HG02763 (cell line): ENCODE measurements at regions not wholly inside any gene's neighbourhood (a gene's known extent, or its start where the extent isn't known, plus 50 kb on each side); places are given as distances from the start of the nearest gene placed in this dataset.

Experiments
- ATAC-seq: cut with Tn5 transposase; IDR thresholded peaks from one replicate; pipeline ENCODE4 v1.9.1; 2021; ENCODE audit warnings: mild to moderate bottlenecking, moderate library complexity; ENCODE audit not compliant: unreplicated experiment

DNA sequence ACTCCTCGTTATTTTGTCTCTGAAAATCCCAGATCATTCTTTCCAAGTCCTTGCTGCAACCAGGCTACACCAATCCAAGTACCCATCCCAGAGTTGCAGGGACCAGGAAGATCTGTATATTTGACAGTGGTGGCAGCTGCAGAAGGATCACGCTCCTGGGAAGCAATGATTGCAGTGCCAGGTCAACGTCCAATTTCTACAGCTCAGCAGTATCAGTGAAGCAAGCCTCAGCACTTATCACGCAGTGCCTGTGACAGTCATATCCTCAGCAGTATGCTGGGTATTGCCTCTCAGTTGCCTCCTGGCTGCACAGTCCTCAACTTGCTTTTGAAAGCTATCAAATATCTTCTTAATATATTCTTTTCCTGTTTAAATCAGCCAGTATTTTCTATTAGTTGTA is 66.7 kb downstream of the BARHL2 start:
- no peak for ATAC-seq

DNA sequence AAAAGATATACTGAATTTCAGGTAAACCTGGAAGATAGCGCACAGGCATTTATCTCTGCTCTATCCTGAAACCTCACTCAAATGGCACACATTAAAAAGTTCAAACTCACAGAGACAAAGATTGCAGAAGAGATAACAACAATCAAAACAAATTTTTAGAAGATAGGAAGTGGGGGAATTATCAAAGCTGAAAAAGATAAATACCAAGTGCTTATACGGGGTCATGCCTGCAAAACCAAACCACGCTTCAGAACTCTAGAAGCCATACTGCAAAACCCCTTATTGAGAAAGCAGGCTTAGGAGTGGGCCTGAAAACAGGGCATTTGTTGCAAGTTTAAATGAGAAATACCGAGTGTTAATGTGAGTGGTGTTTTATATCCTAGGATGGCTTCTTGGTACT is 76.8 kb downstream of the BARHL2 start:
- ATAC-seq: no peak

DNA sequence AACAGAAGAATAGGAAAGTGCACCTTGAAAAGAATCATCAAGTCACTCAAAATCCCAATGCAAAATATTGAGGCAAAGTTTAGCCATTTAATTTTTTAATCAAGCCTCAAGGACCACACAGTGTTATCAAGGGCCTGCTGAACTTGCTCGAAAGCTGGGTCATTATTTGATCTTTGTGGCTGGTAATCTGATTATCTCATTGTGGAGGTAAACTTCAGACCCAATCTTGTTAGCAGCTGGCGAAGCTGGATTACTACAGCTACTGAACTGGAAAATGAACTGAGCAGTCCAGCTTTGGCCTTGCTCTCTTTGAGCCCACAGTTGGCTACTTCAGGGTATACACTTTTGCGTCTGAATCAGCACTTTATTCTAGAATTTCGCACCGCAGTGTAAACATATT is 94.4 kb downstream of the BARHL2 start:
- ATAC-seq: no peak

DNA sequence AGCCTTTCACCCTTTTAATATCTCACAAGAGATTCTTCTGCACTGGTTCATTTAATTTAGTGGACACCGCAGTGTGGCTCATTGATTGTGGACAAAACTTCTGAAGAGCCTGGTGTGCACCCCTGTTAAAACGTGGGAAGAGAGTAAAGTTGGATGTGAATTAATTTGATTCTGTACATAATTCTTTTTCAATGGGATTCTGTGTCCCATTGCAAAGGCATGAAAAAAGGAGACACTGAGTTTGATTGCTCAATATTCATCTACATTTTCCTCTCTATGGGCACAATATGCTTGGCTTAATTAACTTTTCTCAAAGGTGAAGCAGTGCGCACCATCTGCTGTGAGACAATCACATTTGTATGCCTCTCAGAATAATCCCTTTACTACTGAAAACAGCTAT is 95.1 kb downstream of the BARHL2 start:
- ATAC-seq: no peak

DNA sequence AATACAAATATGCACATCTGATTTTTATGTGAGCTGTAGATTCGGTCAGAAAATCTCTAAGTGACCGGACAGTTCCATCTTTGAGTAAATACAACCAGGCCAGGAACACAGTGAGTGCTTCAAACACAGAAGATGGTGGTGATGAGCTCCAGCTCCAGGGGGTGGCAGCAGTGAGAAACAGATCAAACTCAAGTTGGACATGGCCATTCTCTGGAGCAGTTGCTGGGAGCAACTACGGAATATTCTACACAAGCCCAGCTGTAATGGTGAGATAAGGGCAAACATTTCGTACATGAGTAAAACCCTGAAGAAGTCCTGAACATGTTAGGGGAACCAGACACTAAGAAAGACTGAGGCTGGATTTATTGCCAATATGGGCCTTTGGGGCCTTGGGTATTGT is 100.7 kb downstream of the BARHL2 start:
- ATAC-seq: no peak

DNA sequence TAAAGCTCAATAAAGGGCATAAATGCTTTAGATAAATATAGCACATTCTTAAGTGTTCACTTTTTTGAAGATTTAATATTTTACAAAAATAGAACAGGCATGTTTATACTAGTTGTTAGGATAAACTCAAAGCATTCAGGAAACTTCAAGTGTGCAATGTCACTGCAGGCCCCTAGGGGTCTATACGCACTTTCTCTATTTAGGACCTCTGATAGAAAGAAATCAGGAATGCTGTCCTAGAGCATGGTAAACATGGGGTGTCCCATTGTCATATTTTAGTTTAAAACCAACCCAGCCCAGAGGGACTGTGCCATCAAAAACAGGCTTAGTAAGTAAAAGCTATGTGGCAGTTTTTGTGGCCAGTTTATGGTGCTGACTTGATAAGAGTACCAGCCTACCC is 102.2 kb downstream of the BARHL2 start:
- no peak for ATAC-seq

DNA sequence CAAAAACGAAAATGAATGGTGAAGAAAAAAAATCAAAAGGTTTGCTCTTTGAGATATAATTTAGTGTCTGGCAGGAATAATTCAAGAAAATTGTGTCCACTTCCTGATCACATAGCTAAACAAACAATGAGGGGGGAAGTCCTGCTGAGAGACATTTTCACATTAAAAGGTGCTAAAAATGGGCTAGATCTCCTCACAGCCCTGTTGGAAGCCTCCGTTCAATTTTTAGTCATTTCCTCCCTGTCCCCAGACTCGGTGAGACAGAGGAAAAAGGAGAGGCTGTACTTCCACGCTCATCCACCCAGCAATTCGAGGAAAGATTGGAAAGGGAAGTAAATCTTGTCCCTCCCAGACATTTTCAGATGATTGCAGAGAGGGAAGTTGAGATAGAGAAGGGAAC is 103.7 kb downstream of the BARHL2 start:
- no peak for ATAC-seq

DNA sequence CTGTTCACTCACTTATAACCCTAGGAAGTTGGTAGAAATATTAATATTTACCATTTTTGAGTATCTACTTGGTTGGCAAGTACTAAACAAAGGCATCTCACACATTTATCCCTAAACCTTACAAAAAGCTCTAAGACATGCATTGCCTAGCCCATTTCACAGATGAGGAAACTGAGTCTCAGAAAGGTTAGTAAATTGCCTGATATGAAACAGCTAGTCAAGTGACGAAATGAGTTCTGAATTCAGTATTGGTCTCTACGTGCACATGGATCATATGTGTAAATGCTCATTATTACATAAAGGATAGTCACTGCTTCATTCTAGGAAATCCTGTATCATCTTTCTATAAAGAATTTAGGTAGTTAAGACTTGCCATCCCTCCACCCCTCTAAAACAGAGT is 105.1 kb downstream of the BARHL2 start:
- no peak for ATAC-seq

DNA sequence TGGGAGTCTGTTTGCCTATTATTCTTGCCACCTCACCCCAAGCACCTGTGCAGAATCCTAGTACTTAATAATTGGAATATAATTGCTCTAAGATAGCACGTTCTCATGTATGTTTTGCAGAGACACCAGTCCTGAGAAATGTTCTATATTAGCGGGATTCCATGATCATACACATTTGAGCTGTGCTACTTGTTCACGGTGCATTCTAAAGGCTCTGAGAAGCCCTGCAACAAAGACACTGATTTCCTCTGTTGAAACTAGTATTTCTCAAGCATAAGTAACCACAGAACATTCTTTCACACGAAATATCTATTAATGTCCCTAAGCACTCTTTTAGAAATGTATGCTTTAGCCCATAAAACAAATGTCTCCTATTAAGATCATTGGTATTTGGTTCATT is 109.4 kb downstream of the BARHL2 start:
- ATAC-seq: no peak

DNA sequence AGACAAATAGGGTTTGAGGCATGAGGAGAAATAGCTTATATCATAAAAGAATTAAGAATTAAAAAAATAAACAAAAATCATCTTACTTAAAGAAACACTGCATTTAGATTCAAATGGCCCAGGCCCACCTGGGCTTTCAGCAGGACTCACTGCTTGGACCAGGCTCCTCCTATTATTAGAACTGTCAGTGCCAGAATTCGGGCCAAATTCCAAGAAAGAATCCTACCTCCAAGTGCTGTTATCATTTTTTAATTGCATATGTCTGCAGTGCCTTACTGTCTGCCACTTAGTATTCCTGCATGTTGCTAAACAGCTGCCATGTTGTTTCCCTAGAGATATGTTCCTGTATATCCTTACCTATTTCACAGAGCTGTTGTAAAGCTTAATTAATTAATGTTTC is 112.0 kb downstream of the BARHL2 start:
- ATAC-seq: no peak

DNA sequence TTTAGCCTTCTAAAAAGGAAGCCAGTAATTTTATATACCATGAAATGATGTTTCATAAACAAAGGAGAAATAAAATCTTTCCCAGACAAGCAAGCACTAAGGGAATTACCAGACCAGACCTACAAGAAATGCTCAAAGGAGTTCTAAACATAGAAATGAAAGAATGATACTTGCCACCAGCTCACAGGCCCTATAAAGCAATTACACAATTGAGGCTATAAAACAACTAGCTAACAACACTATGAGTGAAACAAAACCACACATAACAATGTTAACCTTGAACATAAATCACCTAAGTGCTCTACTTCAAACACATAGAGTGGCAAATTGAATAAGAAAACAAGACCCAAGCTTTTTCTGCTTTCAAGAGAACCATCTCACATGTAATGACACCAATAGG is 123.8 kb downstream of the BARHL2 start:
- no peak for ATAC-seq

DNA sequence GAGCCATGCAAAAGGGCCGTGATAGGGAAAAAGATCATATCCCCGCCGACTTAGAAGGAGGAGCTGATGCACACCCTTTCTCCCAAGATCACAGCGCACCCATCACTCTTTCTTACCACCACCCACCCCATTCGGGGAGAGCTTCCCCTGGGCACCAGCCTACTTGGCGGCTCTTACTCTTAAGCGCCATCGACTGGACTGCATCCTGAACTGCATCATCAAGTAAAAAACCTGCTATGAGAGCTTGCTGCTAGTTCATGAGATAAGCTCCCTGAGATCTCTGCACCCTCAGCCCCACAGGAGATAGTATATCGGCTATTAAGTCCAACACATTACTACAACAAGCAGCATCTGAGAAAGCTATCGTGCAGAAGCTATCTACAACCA is 125.1 kb downstream of the BARHL2 start:
- no peak for ATAC-seq

DNA sequence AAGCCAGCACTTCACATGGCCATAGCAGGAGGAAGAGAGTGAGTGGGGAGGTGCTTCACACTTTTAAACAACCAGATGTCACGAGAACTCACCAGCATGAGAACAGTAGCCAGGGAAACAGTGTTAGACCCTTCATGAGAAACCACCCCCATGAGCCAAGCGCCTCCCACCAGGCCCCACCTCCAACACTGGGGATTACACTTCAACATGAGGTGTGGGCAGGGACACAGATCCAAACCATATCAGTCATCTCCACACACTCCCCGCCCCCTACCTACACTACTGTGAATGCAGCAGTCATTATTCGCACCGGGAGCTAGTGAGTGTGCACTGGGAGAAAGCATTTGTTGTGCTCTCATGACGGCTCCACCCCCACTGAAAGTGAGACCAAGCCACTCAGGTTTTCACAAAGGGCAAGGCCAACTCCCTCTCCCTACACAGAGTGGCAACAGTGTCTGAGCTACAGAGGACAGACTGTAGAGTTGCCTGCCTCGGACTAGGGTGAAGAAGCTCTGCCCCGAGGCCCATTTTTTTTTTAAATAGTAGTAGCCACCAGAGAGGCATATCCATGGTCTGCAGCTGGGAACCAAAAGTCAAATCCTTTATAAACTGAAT is 125.6 kb downstream of the BARHL2 start:
- no peak for ATAC-seq

DNA sequence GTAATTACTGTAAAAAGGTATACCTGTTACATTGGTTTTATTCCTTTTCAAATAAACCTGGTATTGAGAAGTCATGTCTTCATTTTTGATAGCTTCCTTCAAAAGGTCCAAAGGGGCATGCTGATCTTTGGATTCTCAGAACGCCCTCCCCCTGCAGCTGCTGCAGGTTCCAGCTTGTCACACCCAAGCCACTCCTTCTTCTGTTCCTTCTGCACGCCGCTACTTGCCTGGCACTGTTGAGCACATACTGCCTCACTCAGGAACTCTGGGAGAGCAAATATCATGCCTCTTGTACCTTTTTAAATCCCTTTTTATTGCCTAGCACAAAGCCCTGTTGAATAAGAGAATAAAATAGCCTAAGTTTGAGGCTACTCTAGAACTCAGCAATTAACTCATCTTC is 136.9 kb downstream of the BARHL2 start:
- ATAC-seq: no peak

DNA sequence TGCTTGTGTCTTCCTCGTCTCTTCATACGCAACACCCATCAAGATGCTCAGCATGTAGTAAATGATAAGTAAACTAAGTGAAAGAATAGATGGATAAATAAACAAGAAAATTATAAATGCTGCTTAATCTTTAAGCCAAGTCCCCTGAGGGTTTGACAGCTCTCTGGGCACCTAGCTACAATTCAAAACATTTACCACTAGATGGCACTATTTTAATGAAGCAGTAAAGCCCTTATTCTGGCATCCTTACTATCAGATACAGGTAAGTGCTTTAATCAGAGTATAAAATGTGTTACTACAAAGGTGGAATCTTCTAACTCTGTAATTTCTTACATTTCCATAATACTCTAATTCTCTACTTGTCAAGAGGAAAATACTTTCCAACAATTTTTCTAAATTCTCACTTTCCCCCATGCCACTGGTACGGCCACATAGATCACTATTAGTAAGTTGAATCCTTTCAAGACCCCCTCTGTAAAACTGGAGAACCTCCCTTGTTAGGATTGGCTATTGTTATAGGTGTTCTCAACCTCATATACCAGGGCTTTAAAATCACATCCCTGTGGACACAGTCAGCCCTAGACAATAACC is 137.8 kb downstream of the BARHL2 start:
- ATAC-seq: peak; percentile 74

DNA sequence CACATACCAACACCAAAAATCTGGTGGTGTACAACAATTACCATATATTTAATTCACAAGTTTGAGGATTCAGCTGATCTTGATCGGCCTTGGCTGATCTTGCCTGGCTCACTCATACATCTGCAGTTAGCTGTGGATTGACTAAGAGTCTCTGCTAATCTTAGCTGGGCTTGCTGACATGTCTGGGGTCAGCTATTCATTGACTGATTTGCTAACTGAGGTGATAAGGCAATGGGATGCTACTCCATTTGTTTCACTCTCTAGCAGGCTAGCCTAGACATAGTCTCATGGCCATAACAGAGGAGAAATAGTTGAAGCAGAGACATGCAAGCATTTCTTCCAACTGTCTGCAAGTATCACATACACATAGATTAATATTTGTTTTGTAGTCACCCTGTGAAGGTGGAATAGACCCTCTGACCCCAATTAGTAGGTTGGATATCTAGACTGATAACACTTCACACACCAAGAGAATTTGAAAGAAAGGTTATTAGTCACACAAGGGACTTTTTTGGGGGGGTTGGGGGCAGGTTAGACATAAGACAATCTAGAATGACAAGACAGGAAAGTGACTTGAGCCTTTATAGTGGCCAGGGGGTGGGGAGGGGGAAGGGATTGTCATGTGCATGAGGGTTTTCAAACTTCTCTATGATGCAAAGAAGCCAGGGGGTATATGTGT is 142.3 kb downstream of the BARHL2 start:
- no peak for ATAC-seq

DNA sequence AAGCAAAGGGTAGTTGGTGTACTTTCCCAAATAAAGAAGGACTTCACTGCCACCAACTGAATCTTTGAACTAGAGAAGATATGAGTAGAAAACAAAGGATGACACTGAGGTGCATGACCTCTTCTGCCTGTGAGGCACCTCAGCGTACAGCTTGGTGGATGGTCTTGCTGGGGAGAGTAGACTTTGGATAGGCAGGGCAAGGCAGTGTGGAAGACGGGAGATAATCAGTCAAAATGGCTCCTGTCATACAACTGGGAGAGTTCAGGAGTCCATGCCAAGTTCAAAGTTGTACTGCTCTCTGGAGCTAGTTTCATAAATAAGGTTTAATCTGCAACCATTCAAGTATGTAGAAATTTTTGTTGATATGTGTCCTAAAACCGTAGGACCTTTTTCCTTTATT is 143.4 kb downstream of the BARHL2 start:
- no peak for ATAC-seq

DNA sequence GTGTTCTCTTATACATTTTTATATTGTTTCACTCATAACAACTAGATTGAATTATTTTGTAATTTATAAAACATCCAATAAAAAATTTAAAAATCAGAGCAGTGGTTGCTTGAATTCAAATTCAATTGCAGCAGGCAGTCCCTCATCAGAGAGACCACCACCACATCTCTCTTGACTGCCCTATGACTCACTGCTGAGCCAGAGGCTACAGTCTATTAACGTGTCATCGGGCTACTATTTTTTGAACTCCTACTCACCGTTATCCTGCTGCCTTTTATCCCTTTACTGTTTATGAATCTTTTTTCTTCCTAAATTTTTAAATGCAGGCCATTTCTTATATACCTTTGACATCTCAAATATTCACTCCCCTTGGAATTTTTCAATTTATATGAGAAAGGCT is 144.7 kb downstream of the BARHL2 start:
- ATAC-seq: no peak

DNA sequence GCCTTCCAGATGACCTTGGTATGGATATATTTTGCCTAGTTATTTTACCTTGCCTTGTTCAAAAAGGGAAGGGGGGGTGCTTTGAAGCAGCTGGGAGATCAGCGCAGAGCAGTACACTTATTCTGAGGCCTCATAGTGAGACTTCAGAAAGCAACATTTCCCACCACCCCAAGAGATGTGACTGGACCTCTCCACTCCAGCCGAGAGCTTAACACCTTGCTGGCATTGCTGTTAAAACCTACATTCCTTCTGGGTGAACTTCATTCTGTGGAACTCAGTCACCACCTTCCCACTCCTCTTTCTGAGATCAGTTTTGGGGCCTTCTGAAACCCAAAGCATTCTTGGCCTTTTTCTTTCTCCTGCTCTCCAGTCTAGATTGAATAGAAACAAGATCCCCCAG is 148.7 kb downstream of the BARHL2 start:
- no peak for ATAC-seq

DNA sequence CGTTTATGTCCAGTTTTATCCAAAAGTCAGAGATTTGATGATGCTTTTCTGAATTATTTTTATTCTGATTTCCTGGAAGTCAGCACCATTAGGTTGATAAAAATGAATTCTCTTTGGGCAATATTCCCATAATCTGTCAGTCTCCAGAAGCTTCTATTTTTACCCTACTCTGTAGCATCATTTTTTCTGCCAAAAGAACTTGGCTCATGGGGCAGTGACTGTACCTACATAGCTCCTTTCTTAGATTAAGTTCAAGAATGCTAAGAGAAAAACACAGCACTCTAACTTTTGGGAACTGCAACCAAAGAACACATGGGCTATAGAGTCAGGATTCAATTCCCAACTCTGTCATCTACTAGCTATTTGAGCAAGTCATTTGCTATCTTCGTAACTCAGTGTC is 152.9 kb downstream of the BARHL2 start:
- ATAC-seq: no peak

DNA sequence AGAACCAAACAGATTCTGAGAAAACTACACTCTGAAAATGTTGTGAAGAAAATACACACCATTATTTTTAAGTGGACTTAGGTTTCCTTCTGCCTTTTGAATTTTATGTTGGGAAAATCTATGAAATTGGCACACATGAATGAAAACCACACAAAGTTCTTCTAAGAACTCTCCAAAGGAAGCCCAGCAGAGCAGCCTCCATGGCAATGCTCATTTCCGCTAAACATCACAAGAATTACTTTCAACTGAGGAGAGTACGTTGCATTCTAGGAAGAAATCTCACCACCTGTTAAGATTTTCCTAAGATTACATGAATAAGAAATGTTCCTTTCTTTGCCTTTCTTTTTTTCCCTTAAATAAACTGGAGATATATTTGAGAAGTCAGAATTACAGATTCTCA is 154.2 kb downstream of the BARHL2 start:
- no peak for ATAC-seq

DNA sequence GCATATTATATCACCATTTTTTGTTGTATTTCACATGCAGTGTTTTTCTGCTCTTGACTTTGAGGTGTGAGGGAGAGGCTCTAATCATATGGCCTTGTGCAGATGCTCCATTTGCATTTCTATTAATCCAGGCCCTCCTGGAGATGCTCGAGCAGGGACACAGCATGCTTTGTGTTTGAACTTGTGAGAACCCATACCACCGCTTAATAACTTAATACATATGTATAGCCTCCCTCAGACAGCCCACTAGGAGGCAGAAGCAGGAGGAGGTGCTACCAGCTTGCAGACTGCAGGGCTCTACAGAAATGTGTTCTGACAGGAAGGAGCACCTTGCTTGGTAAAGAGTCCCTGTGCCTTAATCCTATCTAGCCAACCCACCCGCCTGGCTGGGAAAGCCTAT is 155.2 kb downstream of the BARHL2 start:
- no peak for ATAC-seq
